ENCODE measurements at regions not wholly inside any gene's neighbourhood (a gene's known extent, or its start where the extent isn't known, plus 50 kb on each side); places are given as distances from the start of the nearest gene placed in this dataset.

GRCh38 chr9:118423021-118423420, 718.8 kb downstream of the TLR4 start:
- Histone ChIP-seq H3K9ac (ENCODE audit: low read depth, low read length, poor library complexity, severe bottlenecking) (no peak overlapping the region), H3K4me2 (ENCODE audit: low read depth, low read length, poor library complexity, severe bottlenecking) (no peak overlapping the region), H2AFZ (ENCODE audit: low read length) (no peak overlapping the region), H3K27me3 (ENCODE audit: insufficient read depth, low read length, poor library complexity, severe bottlenecking) (no peaks in the 10 kb centered on the region), H3K4me1 (ENCODE audit: insufficient read depth, low read length, poor library complexity, severe bottlenecking) (no peaks in the 10 kb centered on the region), H3K9me2 (replicated peaks; ENCODE audit: low read depth, low read length) (no peaks in the 10 kb centered on the region), H3K79me2 (ENCODE audit: insufficient read depth, low read length) (no peaks in the 10 kb centered on the region), H3F3A (ENCODE audit: low read depth) (no peaks in the 10 kb centered on the region), H3K36me3 (ENCODE audit: insufficient read depth, low read length) (no peaks in the 10 kb centered on the region), H3K4me3 (ENCODE audit: low read length, poor library complexity, severe bottlenecking) (no peak overlapping the region), H4K20me1 (ENCODE audit: insufficient read depth, low read length, poor library complexity, severe bottlenecking) (no peaks in the 10 kb centered on the region), H3K9me3 (ENCODE audit: insufficient read depth, low read depth, low read length) (no peaks in the 10 kb centered on the region; the same call in 1 of the 2 replicates)
- TF ChIP-seq EZH2phosphoT487 (IDR thresholded peaks at IDR 0.05; ENCODE audit: borderline replicate concordance) (no peak), CTCF (conservative IDR thresholded peaks at IDR 0.05; ENCODE audit: low read length) (no peak)

DNA sequence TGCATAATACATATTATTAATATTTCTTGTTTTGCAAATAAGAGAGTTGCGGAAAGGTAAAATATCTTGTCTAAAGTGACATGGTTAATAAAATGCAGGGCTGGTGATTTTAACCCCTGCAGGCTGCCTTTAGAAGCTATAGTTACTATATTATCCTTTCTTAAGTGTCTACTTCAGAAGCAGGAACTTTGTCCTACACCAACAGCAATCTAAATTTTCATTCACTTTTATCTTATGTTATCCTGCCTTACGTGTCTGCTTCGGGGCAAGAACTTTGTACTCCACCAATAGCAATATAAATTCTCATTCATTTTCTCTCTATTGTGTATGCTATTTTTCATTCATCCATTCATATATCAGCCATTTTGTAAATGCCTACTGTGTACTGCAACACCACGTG, 719.5 kb downstream of the TLR4 start:
- no peaks in the 10 kb centered on the region for H4K20me1 ChIP-seq (ENCODE audit: insufficient read depth, low read length, poor library complexity, severe bottlenecking)
- no peaks in the 10 kb centered on the region for H3K36me3 ChIP-seq (ENCODE audit: insufficient read depth, low read length)
- H3F3A ChIP-seq (ENCODE audit: low read depth): no peaks in the 10 kb centered on the region
- H3K9me3 ChIP-seq (ENCODE audit: insufficient read depth, low read depth, low read length): no peaks in the 10 kb centered on the region; the same call in 1 of the 2 replicates
- no peaks in the 10 kb centered on the region for H3K79me2 ChIP-seq (ENCODE audit: insufficient read depth, low read length)
- H3K9ac ChIP-seq (ENCODE audit: low read depth, low read length, poor library complexity, severe bottlenecking): no peak overlapping the region
- H3K4me2 ChIP-seq (ENCODE audit: low read depth, low read length, poor library complexity, severe bottlenecking): no peak overlapping the region
- TF ChIP-seq EZH2phosphoT487 (IDR thresholded peaks at IDR 0.05; ENCODE audit: borderline replicate concordance) (no peak), CTCF (conservative IDR thresholded peaks at IDR 0.05; ENCODE audit: low read length) (no peak)
- H2AFZ ChIP-seq (ENCODE audit: low read length): no peak overlapping the region
- no peaks in the 10 kb centered on the region for H3K4me1 ChIP-seq (ENCODE audit: insufficient read depth, low read length, poor library complexity, severe bottlenecking)
- no peak overlapping the region for H3K4me3 ChIP-seq (ENCODE audit: low read length, poor library complexity, severe bottlenecking)
- no peaks in the 10 kb centered on the region for H3K9me2 ChIP-seq (replicated peaks; ENCODE audit: low read depth, low read length)
- no peaks in the 10 kb centered on the region for H3K27me3 ChIP-seq (ENCODE audit: insufficient read depth, low read length, poor library complexity, severe bottlenecking)

DNA sequence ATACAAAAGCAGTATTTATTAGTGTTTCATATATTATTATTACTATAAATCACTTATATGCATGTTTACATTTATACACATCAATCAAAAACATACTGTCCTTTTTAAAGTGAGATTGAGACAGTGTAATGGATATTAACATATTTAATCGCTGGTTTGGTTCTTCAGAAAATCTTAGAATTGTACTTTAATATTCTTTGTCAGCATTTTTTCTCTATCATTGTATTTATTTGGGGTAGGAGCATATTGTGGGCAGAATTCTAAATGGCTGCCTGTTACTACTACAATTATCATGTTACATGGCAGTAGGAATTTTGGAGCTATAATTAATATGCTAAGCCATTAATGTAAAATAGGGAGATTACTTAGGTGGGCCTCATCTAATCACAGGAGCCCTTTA, 722.6 kb downstream of the TLR4 start:
- no peak overlapping the region for H3K4me2 ChIP-seq (ENCODE audit: low read depth, low read length, poor library complexity, severe bottlenecking)
- no peak overlapping the region for H3K4me3 ChIP-seq (ENCODE audit: low read length, poor library complexity, severe bottlenecking)
- H4K20me1 ChIP-seq (ENCODE audit: insufficient read depth, low read length, poor library complexity, severe bottlenecking): no peaks in the 10 kb centered on the region
- no peaks in the 10 kb centered on the region for H3F3A ChIP-seq (ENCODE audit: low read depth)
- no peaks in the 10 kb centered on the region for H3K79me2 ChIP-seq (ENCODE audit: insufficient read depth, low read length)
- no peaks in the 10 kb centered on the region for H3K27me3 ChIP-seq (ENCODE audit: insufficient read depth, low read length, poor library complexity, severe bottlenecking)
- H3K9me2 ChIP-seq (replicated peaks; ENCODE audit: low read depth, low read length): no peaks in the 10 kb centered on the region
- TF ChIP-seq EZH2phosphoT487 (IDR thresholded peaks at IDR 0.05; ENCODE audit: borderline replicate concordance) (no peak), CTCF (conservative IDR thresholded peaks at IDR 0.05; ENCODE audit: low read length) (no peak)
- H3K9ac ChIP-seq (ENCODE audit: low read depth, low read length, poor library complexity, severe bottlenecking): no peak overlapping the region
- H3K36me3 ChIP-seq (ENCODE audit: insufficient read depth, low read length): no peaks in the 10 kb centered on the region
- H3K4me1 ChIP-seq (ENCODE audit: insufficient read depth, low read length, poor library complexity, severe bottlenecking): no peaks in the 10 kb centered on the region
- no peaks in the 10 kb centered on the region; the same call in 1 of the 2 replicates for H3K9me3 ChIP-seq (ENCODE audit: insufficient read depth, low read depth, low read length)
- H2AFZ ChIP-seq (ENCODE audit: low read length): no peak overlapping the region
